Activated naive CD4-positive, alpha-beta T cell treated with anti-CD3 and anti-CD28 coated beads, Interleukin-2, amount 10 ng/mL, durations not matched to agents 7 days and 5 days (primary cell): ENCODE measurements at regions not wholly inside any gene's neighbourhood (a gene's known extent, or its start where the extent isn't known, plus 50 kb on each side); places are given as distances from the start of the nearest gene placed in this dataset.

Experiments used
- CTCF ChIA-PET: fragments of 350-600 bp; sonication (Branson Sonifier 250); formaldehyde crosslinking; loops from one replicate; lab custom pipeline; 2021; ENCODE audit warnings: antibody characterized with exemption; lab: Charles Lee
- DNase-seq: peaks from one replicate; pipeline ENCODE4 v3.0.0-alpha.2; 2020
- H3K27ac Mint-ChIP-seq: one replicate; pipeline ENCODE4 v1.8.0; 2021; ENCODE audit warnings: mild to moderate bottlenecking, moderate library complexity, mixed read lengths
- H3K27me3 Mint-ChIP-seq: one replicate; pipeline ENCODE4 v1.8.0; 2021; ENCODE audit warnings: mild to moderate bottlenecking, mixed read lengths
- H3K36me3 Mint-ChIP-seq: one replicate; pipeline ENCODE4 v1.8.0; 2021; ENCODE audit warnings: mixed read lengths
- H3K4me1 Mint-ChIP-seq: one replicate; pipeline ENCODE4 v1.8.0; 2021; ENCODE audit warnings: mixed read lengths
- H3K4me3 Mint-ChIP-seq: one replicate; pipeline ENCODE4 v1.8.0; 2021; ENCODE audit warnings: mild to moderate bottlenecking, moderate library complexity, mixed read lengths
- H3K9me3 Mint-ChIP-seq: one replicate; pipeline ENCODE4 v1.8.0; 2021; ENCODE audit warnings: mixed read lengths

DNA sequence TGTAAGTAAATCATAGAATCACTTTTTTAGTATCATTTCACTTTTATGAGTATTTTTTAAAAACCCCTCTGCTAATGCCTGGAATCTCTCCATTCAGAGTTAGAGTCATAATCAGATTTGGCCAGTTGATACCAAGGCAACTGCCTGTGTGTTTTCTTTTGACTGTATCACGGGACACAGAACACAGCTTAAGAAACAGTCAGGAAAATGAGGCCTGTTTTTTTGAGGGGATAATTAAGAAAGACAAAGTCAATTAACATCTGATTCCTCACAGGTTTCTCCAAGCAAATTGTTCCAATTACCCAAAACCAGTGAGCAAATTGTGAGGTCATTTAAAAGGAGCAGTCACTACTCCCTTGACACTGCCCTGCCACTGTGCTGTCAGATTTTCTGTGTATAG is 944.5 kb upstream of the SOX9 start:
- H3K4me1 Mint-ChIP-seq: no peaks in the 10 kb centered on the region
- CTCF ChIA-PET: interaction anchor here (0.5 kb wide), 1 partner anchor 730 kb away, joined by 3 read pairs; no protein-coding TSS in a partner anchor

DNA sequence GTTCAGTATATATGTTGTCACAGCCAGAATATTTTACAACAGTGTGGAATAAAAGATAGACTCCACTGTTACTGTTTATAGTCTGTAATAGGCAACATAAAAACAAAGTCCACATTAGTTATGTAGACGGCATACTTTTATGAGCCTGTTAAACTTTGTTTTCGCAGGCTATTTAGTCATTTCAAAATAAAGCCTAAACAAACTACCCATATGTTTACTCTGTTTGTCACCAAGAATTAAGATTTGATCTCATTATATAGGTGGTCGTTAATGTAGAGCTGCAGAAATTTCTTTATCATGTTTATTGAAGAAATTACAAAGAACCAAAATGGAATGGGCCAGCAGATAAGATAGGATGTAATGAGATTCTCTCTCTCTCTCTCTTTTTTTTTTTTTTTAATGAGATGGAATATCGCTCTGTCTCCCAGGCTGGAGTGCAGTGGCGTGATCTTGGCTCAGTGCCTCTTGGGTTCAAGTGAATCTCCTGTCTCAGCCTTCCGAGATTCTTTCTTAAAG is 943.8 kb upstream of the SOX9 start:
- no peaks in the 10 kb centered on the region for H3K4me1 Mint-ChIP-seq
- H3K4me3 Mint-ChIP-seq: no peak overlapping the region
- peaks cover 1% of the 10 kb centered on the region for H3K9me3 Mint-ChIP-seq
- DNase-seq: no peak
- H3K27me3 Mint-ChIP-seq: no peaks in the 10 kb centered on the region
- H3K27ac Mint-ChIP-seq: no peak overlapping the region
- no peaks in the 10 kb centered on the region for H3K36me3 Mint-ChIP-seq
- CTCF ChIA-PET: no interaction called here

More for the DNA sequence above, 944.5 kb upstream of the SOX9 start:
- DNase-seq: no peak
- Mint-ChIP-seq H3K27ac (no peak overlapping the region), H3K27me3 (no peaks in the 10 kb centered on the region), H3K36me3 (no peaks in the 10 kb centered on the region), H3K9me3 (peaks cover 4% of the 10 kb centered on the region), H3K4me3 (no peak overlapping the region)

DNA sequence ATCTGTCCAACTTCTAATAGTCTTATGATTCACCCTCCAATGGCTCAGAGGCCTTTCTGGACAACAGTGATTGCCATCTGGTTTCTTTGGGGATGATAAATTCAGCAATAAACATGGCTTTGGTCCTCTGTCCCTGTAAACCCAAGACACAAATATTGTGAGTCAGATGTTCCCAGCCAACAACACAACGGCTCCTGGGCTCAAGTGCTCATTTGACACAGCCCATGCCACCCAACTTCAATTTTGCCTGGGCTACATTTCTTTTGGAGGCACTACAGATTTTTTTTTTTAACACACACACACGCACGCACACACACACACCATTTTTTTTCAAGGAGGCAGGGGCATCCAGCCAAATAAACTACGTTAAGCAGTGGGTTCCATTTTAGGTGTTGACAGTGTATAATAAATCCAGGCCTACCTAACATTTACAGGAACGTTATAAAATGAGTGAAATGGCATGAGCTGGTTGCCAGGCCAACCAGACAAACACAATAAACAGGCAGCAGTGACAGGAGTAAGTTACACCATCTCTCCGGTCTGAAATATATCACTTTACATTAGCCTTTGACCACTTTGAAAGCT is 939.9 kb upstream of the SOX9 start:
- no peak overlapping the region for H3K27ac Mint-ChIP-seq
- no peaks in the 10 kb centered on the region for H3K36me3 Mint-ChIP-seq
- no peak overlapping the region for H3K4me3 Mint-ChIP-seq
- no peak for DNase-seq
- no peaks in the 10 kb centered on the region for H3K27me3 Mint-ChIP-seq
- H3K9me3 Mint-ChIP-seq: no peaks in the 10 kb centered on the region
- H3K4me1 Mint-ChIP-seq: no peaks in the 10 kb centered on the region
- CTCF ChIA-PET: no interaction called here

DNA sequence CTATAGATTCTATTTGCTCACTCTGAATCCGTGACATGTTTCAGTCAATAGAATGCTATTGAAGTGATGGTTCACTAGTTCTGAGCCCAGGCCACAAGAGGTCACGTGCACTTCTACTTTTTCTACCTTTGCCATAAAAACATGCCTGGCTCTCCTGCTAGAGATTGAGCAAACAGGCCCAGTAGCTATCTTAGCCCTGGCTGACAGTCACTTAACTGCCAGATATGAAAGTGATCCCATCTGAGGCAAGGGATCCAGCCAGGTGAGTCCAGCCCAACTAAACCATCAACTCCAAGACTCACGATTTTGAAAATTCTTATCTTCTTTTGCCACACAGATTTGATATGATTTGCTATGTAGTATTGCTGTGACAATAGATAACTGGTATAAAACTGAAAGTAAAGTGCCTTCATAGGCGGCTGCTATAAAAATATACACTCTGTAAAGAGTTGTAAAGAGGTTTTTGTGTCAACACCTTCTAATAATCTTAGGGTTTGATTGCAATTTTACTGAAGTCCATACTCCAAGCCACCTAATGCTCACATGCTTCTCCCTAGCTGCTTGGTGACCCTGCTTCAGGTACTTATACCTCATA is 937.7 kb upstream of the SOX9 start:
- no peaks in the 10 kb centered on the region for H3K36me3 Mint-ChIP-seq
- CTCF ChIA-PET: no interaction called here
- H3K4me3 Mint-ChIP-seq: no peak overlapping the region
- DNase-seq: no peak
- H3K9me3 Mint-ChIP-seq: peaks cover 6% of the 10 kb centered on the region
- H3K4me1 Mint-ChIP-seq: no peaks in the 10 kb centered on the region
- no peaks in the 10 kb centered on the region for H3K27me3 Mint-ChIP-seq
- no peak overlapping the region for H3K27ac Mint-ChIP-seq

DNA sequence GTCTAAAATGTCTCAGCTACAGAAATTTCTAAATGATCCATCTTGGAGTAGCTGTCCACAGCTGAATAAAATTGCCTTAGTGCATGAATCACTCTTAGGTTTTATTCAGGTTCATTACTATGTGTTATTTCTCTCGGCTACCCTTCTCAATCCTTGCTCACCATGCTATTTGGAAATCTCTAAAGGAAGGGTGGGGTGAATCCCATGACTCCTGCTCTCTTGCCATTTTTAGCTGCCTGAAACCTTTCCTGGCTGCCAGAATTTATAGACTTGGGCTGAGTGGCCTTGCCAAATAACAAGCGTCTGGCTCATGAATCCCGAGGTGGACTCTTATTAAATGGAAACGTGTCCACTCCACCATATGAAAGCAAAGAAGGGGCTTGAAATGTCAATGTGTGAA is 936.1 kb upstream of the SOX9 start:
- Mint-ChIP-seq H3K9me3 (peaks cover 11% of the 10 kb centered on the region), H3K27me3 (no peaks in the 10 kb centered on the region), H3K36me3 (no peaks in the 10 kb centered on the region), H3K27ac (no peak overlapping the region), H3K4me1 (no peaks in the 10 kb centered on the region), H3K4me3 (no peak overlapping the region)
- DNase-seq: no peak
- CTCF ChIA-PET: no interaction called here

DNA sequence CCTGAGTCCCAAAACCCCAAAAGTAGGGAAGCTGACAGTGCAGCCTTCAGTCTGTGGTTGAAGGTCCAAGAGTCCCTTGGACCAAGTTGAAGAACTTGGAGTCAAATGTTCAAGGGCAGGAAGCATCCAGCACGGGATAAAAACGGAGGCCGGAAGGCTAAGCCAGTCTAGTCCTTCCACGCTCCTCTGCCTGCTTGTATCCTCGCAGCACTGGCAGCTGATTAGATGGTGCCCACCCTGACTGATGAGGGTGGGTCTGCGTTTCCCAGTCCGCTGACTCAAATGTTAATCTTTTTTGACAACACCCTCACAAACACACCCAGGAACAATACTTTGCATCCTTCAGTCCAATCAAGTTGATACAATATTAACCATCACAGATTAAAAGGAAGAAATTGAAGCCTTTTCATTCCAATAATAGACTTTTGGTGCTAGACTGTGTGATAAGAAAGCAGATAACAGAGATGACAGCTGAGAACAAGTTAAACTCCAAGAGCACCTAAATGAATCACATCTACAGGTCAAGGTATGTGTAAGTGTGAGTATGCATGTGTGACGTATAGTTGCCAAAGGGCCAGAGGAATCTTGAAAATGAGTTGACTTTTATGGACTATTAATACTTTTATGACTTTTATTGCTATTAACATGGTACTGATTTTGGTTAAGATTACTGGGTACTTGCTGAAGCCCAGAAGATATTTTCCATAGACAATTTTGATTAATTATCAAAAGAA is 933.5 kb upstream of the SOX9 start:
- Mint-ChIP-seq H3K36me3 (no peaks in the 10 kb centered on the region), H3K9me3 (peaks cover 18% of the 10 kb centered on the region), H3K27ac (no peak overlapping the region), H3K4me3 (no peak overlapping the region), H3K4me1 (no peaks in the 10 kb centered on the region), H3K27me3 (no peaks in the 10 kb centered on the region)
- CTCF ChIA-PET: no interaction called here
- DNase-seq: no peak

DNA sequence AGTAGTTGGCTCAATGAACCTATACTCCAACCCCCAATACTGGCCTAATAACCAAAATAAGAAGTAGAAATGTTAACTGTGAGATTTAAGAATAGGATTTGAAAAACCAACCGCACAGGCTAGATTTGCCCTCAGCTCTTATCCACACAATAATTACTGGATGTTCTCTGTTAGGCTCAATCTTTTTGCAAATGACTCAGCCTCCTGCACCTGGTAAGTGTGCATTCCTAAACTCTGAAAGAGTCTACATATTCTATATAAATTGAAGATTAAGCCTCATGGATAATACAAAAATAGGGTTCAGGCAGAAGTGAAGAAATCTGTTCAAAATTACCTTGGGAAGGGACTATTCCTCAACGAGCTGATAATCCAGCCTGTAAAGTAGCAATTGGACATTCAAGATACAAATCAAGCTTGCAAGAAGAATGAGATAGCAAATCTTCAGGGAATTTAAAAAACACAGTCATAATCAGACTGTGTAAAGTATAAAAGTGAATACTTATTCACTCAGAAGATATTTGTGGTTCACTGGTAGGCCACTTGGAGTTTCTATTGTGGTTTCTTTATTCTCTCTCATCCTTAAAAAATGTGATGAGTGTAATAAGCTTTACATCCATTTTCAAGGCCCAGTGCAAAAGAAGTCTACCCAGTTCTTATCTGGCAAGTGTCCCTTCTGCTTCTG is 931.9 kb upstream of the SOX9 start:
- H3K27me3 Mint-ChIP-seq: no peaks in the 10 kb centered on the region
- H3K27ac Mint-ChIP-seq: no peak overlapping the region
- no peak overlapping the region for H3K4me3 Mint-ChIP-seq
- CTCF ChIA-PET: no interaction called here
- H3K9me3 Mint-ChIP-seq: peaks cover 18% of the 10 kb centered on the region
- no peak for DNase-seq
- H3K4me1 Mint-ChIP-seq: no peaks in the 10 kb centered on the region
- H3K36me3 Mint-ChIP-seq: no peaks in the 10 kb centered on the region

DNA sequence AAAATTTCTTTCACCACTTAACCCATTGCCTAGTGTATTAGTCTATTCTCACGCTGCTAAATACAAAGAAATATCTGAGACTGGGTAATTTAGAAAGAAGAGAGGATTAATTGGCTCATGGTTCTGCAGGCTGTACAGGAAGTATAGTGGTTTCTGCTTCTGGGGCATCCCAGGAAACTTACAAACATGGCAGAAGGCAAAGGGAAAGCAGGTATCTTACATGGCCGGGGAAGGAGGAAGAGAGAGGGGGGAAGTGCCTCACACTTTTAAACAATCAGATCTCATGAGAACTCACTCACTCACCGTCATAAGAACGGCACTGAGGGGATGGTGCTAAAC is 931.4 kb upstream of the SOX9 start:
- H3K4me3 Mint-ChIP-seq: no peak overlapping the region
- CTCF ChIA-PET: no interaction called here
- H3K4me1 Mint-ChIP-seq: no peaks in the 10 kb centered on the region
- no peaks in the 10 kb centered on the region for H3K27me3 Mint-ChIP-seq
- no peaks in the 10 kb centered on the region for H3K36me3 Mint-ChIP-seq
- H3K9me3 Mint-ChIP-seq: peaks cover 18% of the 10 kb centered on the region
- no peak overlapping the region for H3K27ac Mint-ChIP-seq
- no peak for DNase-seq

DNA sequence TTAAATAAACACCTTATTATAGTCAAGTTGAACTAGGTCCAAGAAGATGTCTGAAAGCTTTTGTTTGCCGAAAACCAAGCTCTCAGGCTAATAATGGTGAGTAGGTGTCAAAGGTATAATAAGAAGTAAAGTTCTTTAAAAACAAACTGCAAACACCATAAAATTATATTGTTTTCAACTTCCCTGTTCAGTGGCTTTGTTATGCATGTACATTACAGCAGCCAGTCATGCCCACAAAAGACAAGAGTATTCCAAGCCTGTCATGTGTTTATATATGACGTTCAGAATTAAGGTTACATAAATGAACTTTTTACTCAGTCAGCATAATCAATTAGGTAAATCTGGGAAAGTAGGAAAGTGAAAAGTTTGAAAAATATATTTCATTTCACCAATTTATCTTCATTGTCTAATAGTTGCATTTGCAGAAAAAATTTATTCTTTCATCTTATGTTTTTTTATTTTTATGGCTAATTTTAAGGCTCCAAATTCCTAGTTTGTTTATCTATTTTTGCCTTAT is 928.7 kb upstream of the SOX9 start:
- no peaks in the 10 kb centered on the region for H3K4me1 Mint-ChIP-seq
- H3K27me3 Mint-ChIP-seq: no peaks in the 10 kb centered on the region
- H3K27ac Mint-ChIP-seq: no peak overlapping the region
- peaks cover 20% of the 10 kb centered on the region for H3K9me3 Mint-ChIP-seq
- H3K36me3 Mint-ChIP-seq: no peaks in the 10 kb centered on the region
- DNase-seq: no peak
- CTCF ChIA-PET: no interaction called here
- no peak overlapping the region for H3K4me3 Mint-ChIP-seq

DNA sequence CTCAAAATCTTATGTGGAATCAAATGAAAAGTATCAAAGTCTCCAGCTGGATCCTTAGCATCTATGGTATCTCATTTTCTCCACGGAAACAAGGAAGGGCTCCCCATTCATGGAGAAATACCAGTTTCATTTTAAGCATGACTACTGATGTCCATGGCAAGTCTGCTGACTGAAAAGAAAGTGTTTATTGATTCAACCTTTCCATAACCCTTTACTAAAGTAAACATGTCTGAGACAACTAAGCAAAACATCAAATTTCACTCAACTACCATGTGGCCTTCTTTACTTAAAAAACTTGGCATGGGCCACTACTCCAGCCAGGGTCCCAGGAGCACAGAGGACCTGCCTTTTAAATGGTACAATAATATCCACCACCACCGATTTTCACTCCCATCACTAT is 928.0 kb upstream of the SOX9 start:
- no peak for DNase-seq
- no peak overlapping the region for H3K27ac Mint-ChIP-seq
- CTCF ChIA-PET: no interaction called here
- peaks cover 20% of the 10 kb centered on the region for H3K9me3 Mint-ChIP-seq
- no peaks in the 10 kb centered on the region for H3K4me1 Mint-ChIP-seq
- no peaks in the 10 kb centered on the region for H3K27me3 Mint-ChIP-seq
- no peaks in the 10 kb centered on the region for H3K36me3 Mint-ChIP-seq
- H3K4me3 Mint-ChIP-seq: no peak overlapping the region

DNA sequence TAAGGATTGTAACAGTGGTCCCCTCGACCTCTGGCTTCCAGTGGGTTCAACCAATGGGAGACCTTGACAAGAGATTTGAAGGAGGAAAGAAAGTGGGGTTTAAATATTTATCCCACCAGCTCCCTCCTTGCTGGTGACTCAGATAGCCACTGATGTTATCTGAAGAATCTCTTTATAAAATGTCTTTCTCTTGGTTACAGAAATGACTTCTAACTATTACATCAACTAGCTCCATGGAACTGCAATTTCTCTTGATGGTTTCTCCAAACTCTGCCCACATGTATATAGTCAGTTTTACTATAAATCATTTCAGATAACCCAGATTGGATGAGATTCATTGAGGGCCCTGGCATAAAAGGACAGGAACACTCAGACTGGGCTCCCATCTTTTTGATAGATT is 920.2 kb upstream of the SOX9 start:
- CTCF ChIA-PET: no interaction called here
- no peaks in the 10 kb centered on the region for H3K4me1 Mint-ChIP-seq
- peaks cover 2% of the 10 kb centered on the region for H3K9me3 Mint-ChIP-seq
- DNase-seq: no peak
- H3K4me3 Mint-ChIP-seq: no peak overlapping the region
- no peaks in the 10 kb centered on the region for H3K27me3 Mint-ChIP-seq
- no peak overlapping the region for H3K27ac Mint-ChIP-seq
- H3K36me3 Mint-ChIP-seq: no peaks in the 10 kb centered on the region

DNA sequence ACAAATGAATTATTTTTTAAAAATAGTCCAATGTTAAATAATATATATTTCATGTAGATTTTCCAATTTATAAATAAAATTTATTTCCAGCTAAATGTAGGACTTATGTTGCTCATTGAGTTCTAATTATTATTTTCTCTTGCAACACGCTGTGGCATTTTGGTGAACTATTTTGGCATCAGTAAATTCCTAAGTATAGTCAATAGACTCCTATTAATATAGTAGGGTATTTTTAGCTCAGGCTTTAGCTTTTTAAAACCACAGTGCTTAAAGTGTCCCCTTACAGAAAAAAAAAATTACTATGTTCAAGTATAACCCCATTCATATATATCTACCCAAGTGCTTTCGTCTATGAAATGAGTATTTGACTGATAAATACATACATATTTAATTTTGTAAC is 919.2 kb upstream of the SOX9 start:
- Mint-ChIP-seq H3K4me3 (no peak overlapping the region), H3K36me3 (no peaks in the 10 kb centered on the region), H3K4me1 (no peaks in the 10 kb centered on the region), H3K27me3 (no peaks in the 10 kb centered on the region), H3K9me3 (peaks cover 3% of the 10 kb centered on the region), H3K27ac (no peak overlapping the region)
- no peak for DNase-seq
- CTCF ChIA-PET: no interaction called here

DNA sequence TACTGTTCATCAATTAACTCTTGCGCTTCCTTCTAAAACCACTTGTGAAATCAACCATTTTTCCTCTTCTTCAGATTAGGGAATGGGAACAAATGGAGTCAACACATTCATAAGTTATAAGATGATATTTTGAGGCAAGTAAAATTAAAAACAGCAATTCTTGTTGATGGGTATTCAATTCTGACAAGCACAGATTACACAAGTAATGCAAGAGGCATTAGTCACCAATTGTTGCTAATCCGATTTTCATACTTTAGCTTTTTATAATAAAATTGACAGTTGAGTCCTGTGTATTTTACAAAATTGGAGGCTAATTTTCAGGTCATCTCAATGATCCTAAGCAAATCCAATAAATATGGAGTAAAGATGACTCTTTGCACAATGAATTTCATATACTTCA is 918.4 kb upstream of the SOX9 start:
- CTCF ChIA-PET: no interaction called here

DNA sequence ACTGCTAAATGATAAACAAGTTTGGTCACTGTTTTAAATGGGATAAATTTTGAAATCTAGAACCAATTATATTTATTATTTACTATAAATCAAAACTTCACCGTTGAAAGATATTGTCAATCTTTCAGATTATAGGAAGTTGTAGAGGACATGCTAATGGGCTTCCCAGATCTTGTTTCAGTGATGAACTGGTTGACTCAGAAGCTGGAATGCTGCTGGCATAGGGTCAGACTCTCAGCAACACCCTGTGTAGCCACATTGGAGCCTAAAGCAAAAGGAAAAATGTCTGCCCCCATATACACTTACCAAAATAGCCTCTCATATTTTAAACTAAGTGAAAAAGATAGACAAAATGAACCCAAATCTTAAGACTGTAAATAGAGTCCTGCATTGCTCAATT is 916.9 kb upstream of the SOX9 start:
- CTCF ChIA-PET: no interaction called here
- no peak overlapping the region for H3K4me3 Mint-ChIP-seq
- DNase-seq: no peak
- no peak overlapping the region for H3K27ac Mint-ChIP-seq
- peaks cover 13% of the 10 kb centered on the region for H3K9me3 Mint-ChIP-seq
- no peaks in the 10 kb centered on the region for H3K27me3 Mint-ChIP-seq
- no peaks in the 10 kb centered on the region for H3K4me1 Mint-ChIP-seq
- no peaks in the 10 kb centered on the region for H3K36me3 Mint-ChIP-seq

More for the DNA sequence above, 918.4 kb upstream of the SOX9 start:
- Mint-ChIP-seq H3K36me3 (no peaks in the 10 kb centered on the region), H3K9me3 (peaks cover 7% of the 10 kb centered on the region), H3K4me1 (no peaks in the 10 kb centered on the region), H3K4me3 (no peak overlapping the region), H3K27me3 (no peaks in the 10 kb centered on the region), H3K27ac (no peak overlapping the region)
- DNase-seq: no peak
